GM19193 (cell line): ENCODE measurements at regions not wholly inside any gene's neighbourhood (a gene's known extent, or its start where the extent isn't known, plus 50 kb on each side); places are given as distances from the start of the nearest gene placed in this dataset.

Experiments used
- POLR2A ChIP-seq: IDR thresholded peaks from 4 replicates; pipeline ENCODE4 v1.6.1; 2011; ENCODE audit not compliant: insufficient read depth, insufficient read length; ENCODE audit errors: extremely low read depth

DNA sequence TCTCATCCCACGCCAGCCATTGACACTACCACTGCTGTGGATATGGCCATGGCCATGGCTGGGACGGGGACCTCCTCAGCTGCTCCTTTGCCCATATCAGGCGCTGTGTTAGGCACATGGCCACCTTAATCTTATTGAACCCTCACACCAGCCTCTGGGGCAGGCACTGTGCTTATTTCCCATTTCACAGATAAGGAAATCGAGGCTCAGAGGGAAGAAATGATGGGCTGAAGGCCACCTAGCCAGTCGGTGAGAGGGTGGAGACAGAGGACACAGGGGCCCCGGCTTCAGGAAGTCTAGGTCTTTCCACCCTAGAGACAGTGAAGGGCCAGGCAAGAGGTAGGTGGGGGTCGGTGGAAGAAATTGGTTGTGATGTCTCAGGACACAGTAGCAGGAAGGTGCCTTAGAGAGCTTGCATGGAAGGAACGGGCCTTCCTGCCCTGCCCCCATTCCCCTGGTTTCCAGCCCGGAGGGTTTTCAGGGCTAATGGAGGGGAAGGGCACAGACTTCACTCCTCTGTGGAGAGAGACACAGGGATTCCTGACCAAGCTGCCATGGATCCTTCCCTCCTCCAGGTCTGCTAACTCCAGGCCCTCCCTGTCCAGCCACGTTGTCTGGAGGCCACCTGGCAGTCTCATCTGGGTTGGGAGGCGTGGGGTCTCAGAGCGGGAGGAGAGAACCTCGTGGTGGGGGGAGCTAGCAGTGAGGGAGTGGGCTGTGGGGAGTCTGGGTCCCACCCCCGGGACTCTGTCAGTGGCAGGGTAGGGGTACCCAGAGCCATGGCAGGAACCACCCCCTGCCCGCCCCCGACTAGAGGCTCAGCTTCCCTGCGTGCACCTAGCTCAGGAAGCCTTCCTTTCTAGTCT lies 120.4 kb downstream of the VEGFA start:
- TF ChIP-seq POLR2A = no peak

DNA sequence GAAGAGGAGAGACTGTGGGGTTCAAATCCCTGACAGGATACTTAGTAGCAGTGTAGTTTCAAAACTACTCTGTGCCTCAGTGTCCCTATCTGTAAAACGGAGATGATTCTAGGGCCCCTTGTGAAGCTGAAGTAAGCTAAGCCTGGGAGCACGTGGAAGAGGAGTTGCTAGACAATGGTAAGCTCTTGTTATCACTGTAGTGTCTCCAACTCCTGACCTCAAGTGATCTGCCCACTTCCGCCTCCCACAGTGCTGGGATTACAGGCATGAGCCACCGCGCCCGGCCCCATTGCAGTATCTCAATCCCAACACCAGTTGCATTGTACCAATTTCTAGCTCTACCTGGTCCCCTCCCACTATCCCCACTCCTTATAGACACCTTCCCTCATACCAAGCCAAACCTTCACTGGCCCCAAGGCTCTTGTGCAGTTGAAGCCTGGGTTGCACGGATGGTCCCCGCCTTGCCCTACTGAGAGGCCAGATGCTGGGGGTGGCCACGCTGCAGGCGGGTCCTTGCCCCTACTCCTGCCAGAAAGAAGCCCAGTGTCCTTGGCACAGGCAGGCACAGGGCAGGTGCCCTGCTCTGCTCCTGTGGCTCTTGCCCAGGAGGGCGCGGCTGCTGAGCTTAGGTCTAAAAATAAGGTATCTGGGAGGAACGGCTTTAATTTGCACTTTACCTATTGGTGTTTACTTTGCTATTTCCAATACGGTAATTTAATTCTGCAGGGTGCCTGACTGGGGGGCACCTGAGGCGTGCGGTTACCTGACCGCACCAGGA lies 118.1 kb downstream of the VEGFA start:
- no peak for TF ChIP-seq POLR2A

DNA sequence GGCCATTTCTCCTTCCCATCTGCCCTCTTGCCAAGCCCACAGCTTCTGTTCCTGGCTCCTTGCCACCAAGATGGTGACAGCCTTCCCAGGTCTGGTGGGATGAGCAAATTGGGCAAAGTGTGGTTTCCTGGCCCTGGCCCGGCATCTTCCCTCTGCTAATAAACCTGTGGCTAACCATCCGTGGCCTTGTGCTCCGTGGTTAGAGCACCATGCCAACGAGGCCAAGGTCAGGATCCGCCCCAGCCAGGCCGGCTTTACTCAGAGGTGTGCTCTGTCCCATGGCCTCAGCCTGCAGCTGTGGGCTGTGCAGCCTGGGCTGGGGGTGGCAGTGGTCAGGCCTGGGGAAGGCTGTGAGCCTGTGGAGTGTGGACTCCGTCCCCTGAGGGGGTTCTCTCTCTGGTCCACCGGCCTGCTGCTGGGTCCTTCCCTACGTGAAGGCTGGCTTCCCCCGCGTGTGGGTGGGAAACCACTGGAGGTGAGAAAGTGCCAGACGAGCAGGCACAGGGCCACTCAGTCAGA lies 117.4 kb downstream of the VEGFA start:
- TF ChIP-seq POLR2A = no peak

DNA sequence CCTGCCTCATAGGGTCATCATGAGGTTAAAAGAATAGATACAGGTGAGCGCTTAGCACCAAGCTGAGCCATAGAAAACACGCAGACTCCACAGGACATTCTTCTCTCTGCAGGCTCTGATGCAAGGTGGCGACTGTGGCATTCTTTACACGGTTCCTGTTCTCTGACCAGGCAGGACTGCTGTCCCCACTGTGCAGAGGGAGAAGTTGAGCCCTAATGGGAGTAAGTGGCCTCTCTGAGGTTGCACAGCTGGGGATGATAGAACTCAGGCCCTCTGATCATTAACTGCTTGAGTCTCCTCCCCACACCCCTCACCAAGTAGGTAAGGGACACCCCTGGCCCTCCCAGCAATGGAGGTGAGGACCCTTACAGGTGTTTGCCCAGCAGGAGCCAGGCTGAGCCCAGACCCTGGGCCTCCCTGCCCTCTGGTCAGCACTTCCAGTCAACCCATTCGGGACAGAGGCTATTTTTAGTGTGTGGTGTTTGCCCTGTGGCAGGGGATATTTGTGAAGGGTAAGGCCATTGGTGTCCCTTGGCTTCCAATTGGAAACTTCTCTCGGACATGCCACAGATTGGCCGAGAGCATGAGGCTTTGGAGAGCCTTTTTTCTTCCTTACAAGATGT lies 116.8 kb downstream of the VEGFA start:
- no peak for TF ChIP-seq POLR2A

DNA sequence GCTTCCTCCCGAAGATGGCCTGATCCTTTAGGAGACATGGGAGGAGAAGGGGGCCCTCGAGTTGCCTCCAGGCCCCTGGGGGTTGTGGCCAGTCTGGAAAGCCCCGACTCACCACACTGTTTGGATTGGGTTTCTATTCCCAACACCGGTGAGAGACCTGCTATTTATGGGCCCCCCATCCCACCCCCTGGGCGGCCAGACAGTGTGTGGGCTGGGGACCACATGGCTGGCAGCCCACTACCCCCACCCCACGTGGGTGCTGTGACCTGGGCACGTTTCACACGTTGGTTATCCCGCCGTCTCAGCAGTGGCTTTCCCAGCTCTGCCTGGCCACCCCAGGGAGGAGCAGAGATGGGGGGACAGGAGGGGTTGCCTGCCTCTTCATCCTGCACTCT lies 116.1 kb downstream of the VEGFA start:
- no peak for TF ChIP-seq POLR2A

DNA sequence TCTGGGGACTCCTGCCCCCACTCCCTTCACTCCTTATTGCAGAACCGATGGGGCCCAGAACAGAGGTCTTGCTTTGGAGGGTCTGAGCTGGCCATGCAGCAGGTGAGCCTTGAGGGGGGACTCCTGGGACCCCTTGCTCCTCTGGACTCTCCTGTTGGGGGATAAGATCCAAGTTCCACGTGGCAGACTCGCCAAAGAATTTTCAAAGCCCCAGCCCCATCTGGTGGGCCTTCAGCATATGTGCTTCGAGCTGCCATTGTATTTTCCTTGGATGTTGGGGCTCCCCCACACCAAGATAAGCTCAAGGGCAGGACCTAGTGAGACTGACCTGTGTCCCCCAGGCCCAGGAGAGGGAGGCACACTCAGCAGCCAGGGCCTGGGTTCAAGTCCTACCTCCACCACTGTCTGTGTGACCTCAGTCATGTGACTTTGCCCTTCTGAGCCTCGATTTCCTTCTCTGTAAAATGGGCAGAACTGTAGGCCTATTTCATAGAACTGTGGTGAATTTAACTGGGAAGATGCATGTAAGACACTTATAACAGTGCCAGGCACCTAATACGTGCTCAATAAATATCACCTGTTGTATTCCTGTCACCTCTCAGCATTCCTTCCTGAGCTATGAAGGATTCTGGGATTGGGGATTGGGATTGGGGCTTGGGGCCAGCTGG lies 115.5 kb downstream of the VEGFA start:
- no peak for TF ChIP-seq POLR2A

DNA sequence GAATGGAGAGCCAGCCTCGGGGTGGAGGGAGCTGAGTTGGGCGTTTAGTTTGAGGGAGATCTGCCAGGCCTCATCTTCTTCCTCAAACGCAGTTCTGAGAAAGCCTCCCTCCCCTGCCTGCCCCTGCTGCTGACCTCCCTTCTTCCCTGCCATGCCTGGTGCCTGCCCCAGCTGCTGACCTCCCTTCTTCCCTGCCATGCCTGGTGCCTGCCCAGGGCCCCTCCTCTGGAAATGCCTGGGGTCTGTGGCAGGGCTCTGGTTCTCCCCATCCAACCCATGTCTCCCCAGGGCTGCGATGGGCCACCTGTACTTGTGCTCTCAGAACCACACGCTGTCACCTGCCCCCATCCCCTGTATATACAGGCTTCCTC lies 114.6 kb downstream of the VEGFA start:
- TF ChIP-seq POLR2A = no peak

DNA sequence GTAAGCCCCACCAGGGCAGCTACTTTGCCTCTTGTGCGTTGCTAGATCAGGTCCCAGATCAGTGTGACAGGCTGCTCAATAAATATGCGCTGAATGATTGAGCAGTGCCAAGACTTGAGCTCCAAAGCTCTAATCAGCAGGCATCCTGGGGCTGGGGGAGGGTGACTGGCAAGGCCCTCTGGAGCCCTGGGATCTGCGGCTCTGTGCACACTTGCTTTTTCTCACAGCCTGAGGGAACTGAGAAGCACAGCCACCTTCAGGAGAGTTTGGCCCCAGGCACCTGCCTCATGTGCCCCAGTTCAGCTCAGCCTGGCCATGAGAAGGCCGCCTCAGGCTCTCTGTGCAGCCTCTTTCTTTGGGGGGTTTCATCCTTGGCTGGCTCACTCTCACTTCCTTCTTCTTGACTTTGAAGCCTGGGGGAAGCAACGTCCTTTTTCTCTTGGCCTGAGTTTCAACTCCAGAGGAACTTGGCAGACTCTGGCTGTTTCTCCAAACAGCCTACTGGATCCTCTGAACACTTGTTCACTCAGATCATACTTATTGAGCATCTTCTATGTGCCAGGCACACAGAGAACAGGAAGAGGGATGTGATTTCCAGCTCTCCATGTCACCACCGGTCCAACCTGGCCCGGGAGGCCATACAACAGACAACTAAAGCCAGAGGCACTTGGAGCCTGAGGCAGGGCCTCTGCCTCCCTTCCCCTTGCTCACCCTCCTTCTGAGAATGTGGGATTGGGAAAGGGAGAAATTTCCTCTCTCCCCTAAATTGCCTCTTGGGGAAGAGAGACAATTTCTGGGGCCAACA lies 114.0 kb downstream of the VEGFA start:
- no peak for TF ChIP-seq POLR2A

DNA sequence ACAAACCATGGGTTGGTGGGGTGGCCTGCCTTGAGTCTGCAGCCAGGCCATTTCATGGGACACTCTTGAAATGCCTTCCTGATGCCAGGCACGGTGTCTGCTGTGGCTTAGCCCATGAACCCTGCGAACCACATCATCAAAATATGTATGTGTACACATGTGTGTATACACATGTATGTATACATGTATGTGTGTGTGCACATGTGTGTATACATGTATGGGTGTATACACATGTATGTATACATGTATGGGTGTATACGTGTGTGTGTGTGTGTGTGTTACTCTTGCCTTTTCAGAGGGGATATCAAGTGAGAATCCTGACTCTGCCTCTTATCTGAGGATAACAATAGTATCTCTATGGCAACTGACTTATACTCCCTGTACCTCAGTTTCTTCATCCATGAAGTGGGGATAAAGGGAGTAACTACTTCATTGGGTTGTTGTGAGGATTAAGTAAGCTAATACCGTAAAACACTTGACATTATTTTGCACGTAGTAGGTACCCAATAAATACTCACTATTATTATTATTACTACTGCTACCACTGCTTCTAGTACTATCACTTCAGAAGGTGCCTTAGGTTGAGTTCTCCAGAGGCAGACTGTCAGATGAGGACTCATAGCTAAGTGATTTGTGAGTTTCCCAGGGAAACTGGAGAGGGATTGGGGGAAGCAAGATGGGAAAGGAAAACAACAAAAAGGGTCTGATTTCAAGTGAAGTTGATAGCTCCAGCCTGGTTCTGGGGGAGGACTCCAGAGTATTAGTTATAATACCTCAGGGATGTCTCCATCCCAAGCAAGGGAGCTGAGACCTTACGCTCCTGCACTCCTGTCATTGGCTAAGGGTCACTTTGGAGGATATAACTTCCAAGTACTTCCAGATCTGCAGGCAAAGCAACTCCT lies 110.5 kb downstream of the VEGFA start:
- no peak for TF ChIP-seq POLR2A

DNA sequence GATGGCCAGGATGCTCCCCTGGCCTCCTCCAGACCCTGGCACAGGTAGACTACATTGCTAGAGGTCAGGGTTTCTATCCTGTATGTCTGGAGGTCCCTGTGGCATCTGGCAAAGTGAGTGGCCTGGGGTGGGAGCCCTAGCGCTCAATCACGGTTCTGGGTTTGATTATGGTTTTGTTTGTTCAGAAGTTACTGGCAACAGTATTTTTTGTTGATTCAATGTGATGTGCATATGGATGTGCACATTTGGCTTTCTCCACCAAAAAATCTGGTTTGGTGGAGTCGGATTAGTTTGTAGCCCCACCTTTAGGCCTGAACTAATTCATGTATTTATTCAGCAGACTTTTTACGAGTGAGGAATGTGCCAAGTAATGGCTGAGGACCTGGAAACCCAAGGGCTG lies 109.7 kb downstream of the VEGFA start:
- no peak for TF ChIP-seq POLR2A

DNA sequence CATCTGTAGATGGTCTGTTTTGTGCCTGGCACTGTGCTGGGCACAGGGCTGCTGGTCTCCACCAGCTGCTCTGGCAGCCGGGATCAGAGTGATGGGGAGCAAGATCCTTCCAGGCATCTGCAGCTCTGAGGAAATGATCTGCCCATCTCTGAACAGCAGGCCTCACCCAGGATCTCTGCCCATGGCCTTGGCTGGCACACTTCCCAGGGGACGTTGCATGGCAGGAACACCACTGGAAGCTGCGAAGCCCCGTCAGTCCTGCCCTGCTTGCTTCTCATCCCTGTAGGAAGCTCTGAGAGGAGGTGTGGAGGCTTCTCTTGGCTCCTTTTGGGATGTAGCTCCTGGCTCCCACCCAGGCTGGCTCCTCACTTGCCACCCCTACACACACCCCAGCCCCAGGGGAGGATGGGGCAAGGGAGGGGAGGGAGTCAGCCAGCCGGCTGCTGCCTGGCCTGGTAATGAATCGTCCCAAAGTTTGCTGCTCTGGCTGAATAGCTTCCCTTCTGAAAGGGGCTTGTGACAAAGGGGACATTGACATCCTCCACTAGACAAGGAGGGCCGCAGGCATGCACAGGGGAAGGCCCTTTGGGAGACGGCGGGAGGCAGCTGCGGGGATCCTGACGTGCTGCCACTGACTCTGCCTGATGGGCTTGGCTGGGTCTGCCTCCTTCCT lies 108.9 kb downstream of the VEGFA start:
- no peak for TF ChIP-seq POLR2A

DNA sequence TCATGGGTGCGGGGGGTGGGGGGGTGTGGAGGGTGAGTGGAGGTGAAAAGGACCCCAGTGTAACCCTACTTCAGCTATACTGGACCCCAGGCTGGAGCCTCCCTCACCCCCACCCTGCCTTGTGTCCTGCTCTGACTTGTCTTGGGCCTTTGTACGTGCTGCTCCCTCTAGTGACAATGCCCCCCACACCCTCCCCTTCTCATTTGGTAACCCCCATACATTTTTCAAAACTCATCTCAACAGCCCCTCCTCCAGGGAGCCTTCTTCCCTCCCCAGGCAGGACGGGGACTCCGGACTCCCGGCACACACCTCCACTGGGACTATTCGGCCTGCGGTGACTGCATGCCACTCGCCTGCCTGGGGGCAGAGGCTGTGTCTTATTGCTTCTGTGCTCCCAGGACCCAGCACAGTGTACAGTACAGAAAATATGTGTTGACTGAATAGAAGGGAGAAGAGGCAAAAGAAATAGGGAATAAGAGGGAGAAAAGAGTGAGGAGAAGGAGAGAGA lies 108.2 kb downstream of the VEGFA start:
- no peak for TF ChIP-seq POLR2A
